ENCODE measurements at regions not wholly inside any gene's neighbourhood (a gene's known extent, or its start where the extent isn't known, plus 50 kb on each side); places are given as distances from the start of the nearest gene placed in this dataset.
"Not testable (repeated sequence)": the region's sequence is repeated elsewhere in the genome, so short reads cannot be mapped to it uniquely, and the experiment has no call there.

DNA sequence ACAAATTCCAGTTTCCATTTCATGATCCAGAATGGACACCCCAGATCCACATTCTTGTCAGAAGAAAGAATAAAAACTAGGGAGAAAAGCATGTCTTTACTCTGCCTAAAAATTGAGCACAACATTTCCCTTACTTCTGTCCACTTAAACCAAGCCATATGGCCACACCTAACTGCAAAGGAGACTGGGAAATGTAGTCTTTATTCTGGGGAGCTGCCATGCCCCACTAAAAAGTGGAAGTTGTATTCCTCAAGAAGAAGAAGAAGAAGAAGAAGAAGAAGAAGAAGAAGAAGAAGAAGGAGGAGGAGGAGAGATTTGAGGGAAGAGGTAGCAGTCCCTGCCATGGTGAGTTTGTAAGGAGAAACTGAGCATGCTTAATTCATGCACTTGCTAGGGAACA is 84.5 kb downstream of the GPR65 start:
- TF ChIP-seq, protein P1, sequence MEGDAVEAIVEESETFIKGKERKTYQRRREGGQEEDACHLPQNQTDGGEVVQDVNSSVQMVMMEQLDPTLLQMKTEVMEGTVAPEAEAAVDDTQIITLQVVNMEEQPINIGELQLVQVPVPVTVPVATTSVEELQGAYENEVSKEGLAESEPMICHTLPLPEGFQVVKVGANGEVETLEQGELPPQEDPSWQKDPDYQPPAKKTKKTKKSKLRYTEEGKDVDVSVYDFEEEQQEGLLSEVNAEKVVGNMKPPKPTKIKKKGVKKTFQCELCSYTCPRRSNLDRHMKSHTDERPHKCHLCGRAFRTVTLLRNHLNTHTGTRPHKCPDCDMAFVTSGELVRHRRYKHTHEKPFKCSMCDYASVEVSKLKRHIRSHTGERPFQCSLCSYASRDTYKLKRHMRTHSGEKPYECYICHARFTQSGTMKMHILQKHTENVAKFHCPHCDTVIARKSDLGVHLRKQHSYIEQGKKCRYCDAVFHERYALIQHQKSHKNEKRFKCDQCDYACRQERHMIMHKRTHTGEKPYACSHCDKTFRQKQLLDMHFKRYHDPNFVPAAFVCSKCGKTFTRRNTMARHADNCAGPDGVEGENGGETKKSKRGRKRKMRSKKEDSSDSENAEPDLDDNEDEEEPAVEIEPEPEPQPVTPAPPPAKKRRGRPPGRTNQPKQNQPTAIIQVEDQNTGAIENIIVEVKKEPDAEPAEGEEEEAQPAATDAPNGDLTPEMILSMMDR (IDR thresholded peaks at IDR 0.05) = no peak
- intact Hi-C loops (cut with DNase I) = no loop called here
- ATAC-seq = peak; percentile 63

DNA sequence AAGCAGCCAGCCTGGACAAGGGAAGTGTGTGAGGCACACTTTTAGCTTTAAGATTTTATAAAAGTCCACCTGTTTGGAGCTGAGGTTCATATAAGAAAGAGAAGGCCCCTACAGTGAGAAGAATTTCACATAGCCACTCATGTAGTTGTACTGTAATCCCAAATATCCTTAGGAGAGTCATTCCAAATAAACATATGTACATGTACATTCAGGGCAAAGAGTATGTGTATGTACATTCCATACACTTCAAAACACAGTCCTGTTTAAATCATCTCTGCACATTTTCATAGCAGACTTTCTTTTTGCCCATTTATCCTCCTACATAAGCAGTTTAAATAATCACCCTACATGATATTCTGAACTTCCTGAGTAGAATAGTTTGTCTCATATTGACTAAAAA is 87.6 kb downstream of the GPR65 start:
- Histone ChIP-seq H3K27ac (no peak overlapping the region), H3K4me1 (no peaks in the 10 kb centered on the region), H3K4me3 (no peak overlapping the region), H3K27me3 (no peaks in the 10 kb centered on the region), H3K36me3 (no peaks in the 10 kb centered on the region), H3K9me3 (no peaks in the 10 kb centered on the region)
- ATAC-seq (no peak), DNase-seq (no peak)
- intact Hi-C loops (cut with DNase I) = no loop called here
- TF ChIP-seq, protein P1 (IDR thresholded peaks at IDR 0.05) = no peak

More for the DNA sequence above, 84.5 kb downstream of the GPR65 start:
- Histone ChIP-seq H3K4me1 (no peaks in the 10 kb centered on the region), H3K36me3 (no peaks in the 10 kb centered on the region), H3K9me3 (no peaks in the 10 kb centered on the region), H3K4me3 (no peak overlapping the region), H3K27ac (no peak overlapping the region), H3K27me3 (no peaks in the 10 kb centered on the region)
- no peak for DNase-seq

DNA sequence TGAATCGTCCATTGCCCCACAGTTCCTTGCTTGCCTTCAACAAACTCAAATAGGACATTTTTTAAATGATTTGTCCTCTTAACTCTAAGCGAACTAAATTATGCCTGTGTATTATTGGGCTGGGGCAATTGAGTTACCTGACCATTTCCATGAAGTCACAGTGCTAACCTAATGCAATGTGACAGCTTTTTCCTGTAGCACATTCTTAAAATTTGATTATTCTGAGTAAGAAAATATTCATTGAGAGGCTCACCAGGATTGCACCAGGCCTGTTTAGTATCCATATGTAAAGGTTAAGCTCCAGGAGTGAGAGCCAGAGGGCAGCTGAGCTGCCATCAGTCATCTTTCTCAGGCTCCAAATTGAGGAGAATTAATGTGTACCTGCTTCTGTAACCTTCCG is 90.9 kb downstream of the GPR65 start:
- Histone ChIP-seq H3K4me1 (no peaks in the 10 kb centered on the region), H3K9me3 (no peaks in the 10 kb centered on the region), H3K36me3 (no peaks in the 10 kb centered on the region), H3K4me3 (no peak overlapping the region), H3K27me3 (no peaks in the 10 kb centered on the region), H3K27ac (no peak overlapping the region)
- TF ChIP-seq, protein P1 (IDR thresholded peaks at IDR 0.05) = no peak
- no peak for DNase-seq
- no peak for ATAC-seq
- intact Hi-C loops (cut with DNase I) = no loop called here

DNA sequence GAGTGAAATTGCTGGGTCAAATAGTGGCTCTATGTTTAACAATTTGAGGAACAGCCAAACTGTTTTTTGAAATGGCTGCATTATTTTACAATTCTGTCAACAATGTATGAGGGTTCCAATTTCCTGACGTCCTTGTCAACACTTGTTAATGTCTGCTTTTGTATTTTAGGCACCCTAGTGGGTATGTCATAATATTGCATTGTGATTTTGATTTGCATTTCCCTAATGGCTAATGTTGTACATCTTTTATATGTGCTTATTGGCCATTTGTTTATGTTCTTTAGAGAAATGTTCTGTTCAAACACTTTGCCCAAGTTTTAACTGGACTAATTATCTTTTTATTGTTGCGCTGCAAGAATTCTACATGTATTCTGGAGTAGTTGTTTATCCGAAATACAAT is 93.2 kb downstream of the GPR65 start:
- intact Hi-C loops (cut with DNase I) = no loop called here
- Histone ChIP-seq H3K4me1 (no peaks in the 10 kb centered on the region), H3K27me3 (no peaks in the 10 kb centered on the region), H3K9me3 (no peaks in the 10 kb centered on the region), H3K36me3 (no peaks in the 10 kb centered on the region), H3K27ac (no peak overlapping the region), H3K4me3 (no peak overlapping the region)
- ATAC-seq = no peak
- TF ChIP-seq, protein P1 (IDR thresholded peaks at IDR 0.05) = no peak
- no peak for DNase-seq

DNA sequence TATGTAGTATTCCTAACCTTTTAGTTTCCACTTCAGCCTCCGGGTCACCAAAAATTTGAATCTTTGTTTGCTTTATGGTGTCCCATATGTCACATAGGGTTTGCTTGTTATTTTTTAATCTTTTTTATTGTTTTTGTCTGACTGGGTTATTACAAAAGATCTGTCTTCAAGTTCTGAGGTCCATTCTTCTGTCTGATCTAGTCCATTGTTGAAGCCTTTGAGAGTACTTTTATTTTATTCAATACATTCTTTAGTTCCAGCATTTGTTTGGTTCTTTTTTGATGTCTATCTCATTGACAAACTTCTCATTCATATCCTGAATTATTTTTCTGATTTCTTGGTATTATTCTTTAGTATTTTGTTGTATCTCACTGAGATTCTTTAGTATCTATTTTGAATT is 99.8 kb downstream of the GPR65 start:
- H3K9me3 ChIP-seq = no peaks in the 10 kb centered on the region
- H3K36me3 ChIP-seq = no peaks in the 10 kb centered on the region
- DNase-seq = no peak
- TF ChIP-seq, protein P1 (IDR thresholded peaks at IDR 0.05) = no peak
- no peaks in the 10 kb centered on the region for H3K4me1 ChIP-seq
- intact Hi-C loops (cut with DNase I) = no loop called here
- no peak overlapping the region for H3K4me3 ChIP-seq
- no peaks in the 10 kb centered on the region for H3K27me3 ChIP-seq
- H3K27ac ChIP-seq = no peak overlapping the region
- no peak for ATAC-seq

DNA sequence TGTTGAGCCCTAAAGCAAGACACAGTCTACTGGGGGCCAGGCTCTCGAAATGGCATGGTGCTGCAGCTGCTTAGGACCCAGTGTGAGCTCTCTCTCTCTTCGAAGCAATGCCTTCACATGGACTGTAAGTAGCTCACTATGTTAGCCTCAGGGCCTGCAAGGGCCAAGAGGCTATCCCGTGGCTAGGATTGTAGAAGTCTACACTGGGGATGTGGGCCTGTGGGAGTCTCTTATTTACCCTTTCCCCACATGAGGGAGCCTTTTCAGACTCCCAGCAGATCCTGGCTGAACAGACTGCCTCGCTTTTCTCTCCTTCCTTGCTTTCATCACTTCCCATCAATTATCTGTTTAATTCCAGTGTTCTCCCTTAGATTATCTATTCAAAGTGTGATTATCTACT is 101.4 kb downstream of the GPR65 start:
- Histone ChIP-seq H3K27me3 (no peaks in the 10 kb centered on the region), H3K36me3 (no peaks in the 10 kb centered on the region), H3K9me3 (no peaks in the 10 kb centered on the region), H3K4me3 (no peak overlapping the region), H3K27ac (no peak overlapping the region), H3K4me1 (no peaks in the 10 kb centered on the region)
- TF ChIP-seq, protein P1 (IDR thresholded peaks at IDR 0.05) = no peak
- intact Hi-C loops (cut with DNase I) = no loop called here
- ATAC-seq (no peak), DNase-seq (no peak)

DNA sequence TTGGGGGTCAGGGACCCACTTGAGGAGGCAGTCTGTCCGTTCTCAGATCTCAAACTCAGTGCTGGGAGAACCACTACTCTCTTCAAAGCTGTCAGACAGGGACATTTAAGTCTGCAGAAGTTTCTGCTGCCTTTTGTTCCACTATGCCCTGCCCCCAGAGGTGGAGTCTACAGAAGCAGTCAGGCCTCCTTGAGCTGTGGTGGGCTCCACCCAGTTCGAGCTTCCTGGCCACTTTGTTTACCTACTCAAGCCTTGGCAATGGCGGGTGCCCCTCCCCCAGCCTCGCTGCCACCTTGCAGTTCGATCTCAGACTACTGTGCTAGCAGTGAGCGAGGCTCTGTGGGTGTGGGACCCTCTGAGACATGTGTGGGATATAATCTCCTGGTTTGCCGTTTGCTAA is 122.7 kb downstream of the GPR65 start:
- H3K4me3 ChIP-seq; ATAC-seq; H3K36me3 ChIP-seq; DNase-seq; H3K9me3 ChIP-seq; intact Hi-C loops (cut with DNase I); H3K27me3 ChIP-seq; H3K27ac ChIP-seq: not testable (repeated sequence)
- peaks cover 22% of the 10 kb centered on the region for H3K4me1 ChIP-seq

Data from upper lobe of right lung (tissue), 1 donor.